CD14-positive monocyte (primary cell): ENCODE measurements at regions not wholly inside any gene's neighbourhood (a gene's known extent, or its start where the extent isn't known, plus 50 kb on each side); places are given as distances from the start of the nearest gene placed in this dataset.

Experiments used
- DNase-seq, 3 donors: peaks; one replicate each; pipeline ENCODE4 v3.0.0-alpha.2; 2011 to 2022
- H2AFZ ChIP-seq: 2 replicates; pipeline ENCODE4 v1.6.0; 2012; ENCODE audit warnings: mild to moderate bottlenecking, low read depth, low read length, inconsistent platforms; ENCODE audit not compliant: insufficient read depth, poor library complexity, severe bottlenecking
- H3K27ac ChIP-seq, 2 donors: 1 replicate in 1 of 2; 2 replicates in 1 of 2; pipeline ENCODE4 v1.5.1; 2012 to 2013; ENCODE audit warnings: low read length in 2 of 2, control low read depth in 1 of 2, inconsistent platforms in 1 of 2, low read depth in 1 of 2, mild to moderate bottlenecking in 1 of 2
- H3K27me3 ChIP-seq, 2 donors: one replicate each; pipeline versions ENCODE4 v1.6.0 to v1.6.1; 2011 to 2013; ENCODE audit warnings: low read length in 2 of 2; ENCODE audit not compliant: control insufficient read depth in 2 of 2, insufficient read depth in 2 of 2
- H3K36me3 ChIP-seq, 2 donors: replicated peaks in 1 of 2; 1 replicate in 1 of 2; 2 replicates in 1 of 2; pipeline versions ENCODE4 v1.5.1 to v1.6.1; 2012 to 2013; ENCODE audit warnings: low read length in 2 of 2, control low read depth in 1 of 2, inconsistent platforms in 1 of 2, mild to moderate bottlenecking in 1 of 2; ENCODE audit not compliant: insufficient read depth in 2 of 2, control insufficient read depth in 1 of 2
- H3K4me1 ChIP-seq, 2 donors: 1 replicate in 1 of 2; 2 replicates in 1 of 2; pipeline versions ENCODE4 v1.5.1 to v1.6.1; 2012 to 2013; ENCODE audit warnings: low read length in 2 of 2, control low read depth in 1 of 2, inconsistent platforms in 1 of 2, mild to moderate bottlenecking in 1 of 2, moderate library complexity in 1 of 2; ENCODE audit not compliant: insufficient read depth in 2 of 2, control insufficient read depth in 1 of 2
- H3K4me2 ChIP-seq: replicated peaks from 2 replicates; pipeline ENCODE3; 2012; ENCODE audit warnings: low read length, moderate library complexity, mild to moderate bottlenecking; ENCODE audit not compliant: poor library complexity, severe bottlenecking; ENCODE audit errors: extremely low read depth
- H3K4me3 ChIP-seq, 3 experiments: fragments of 200-600 bp in 1 of 3; sonication (generic) in 1 of 3; replicated peaks in 1 of 3; 1 replicate in 2 of 3; 2 replicates in 1 of 3; pipeline ENCODE4 v1.5.1; 2011 to 2013; ENCODE audit warnings: low read length in 3 of 3, mild to moderate bottlenecking in 3 of 3, control low read depth in 2 of 3, low read depth in 2 of 3, inconsistent platforms in 1 of 3, moderate library complexity in 1 of 3
- H3K79me2 ChIP-seq: 2 replicates; pipeline ENCODE4 v1.6.0; 2012; ENCODE audit warnings: mild to moderate bottlenecking, control low read depth, inconsistent platforms, low read length, moderate library complexity; ENCODE audit not compliant: insufficient read depth
- H3K9ac ChIP-seq: 2 replicates; pipeline ENCODE4 v1.6.0; 2017; ENCODE audit warnings: low read length, mild to moderate bottlenecking; ENCODE audit not compliant: insufficient read depth, poor library complexity, severe bottlenecking
- H3K9me3 ChIP-seq, 2 donors: replicated peaks in 1 of 2; 1 replicate in 1 of 2; 2 replicates in 1 of 2; pipeline versions ENCODE4 v1.5.1 to v1.6.1; 2012 to 2013; ENCODE audit warnings: low read length in 2 of 2, control low read depth in 1 of 2; ENCODE audit not compliant: control insufficient read depth in 1 of 2, insufficient read depth in 1 of 2
- H4K20me1 ChIP-seq: 2 replicates; pipeline ENCODE4 v1.6.0; 2012; ENCODE audit warnings: mild to moderate bottlenecking, low read length, control low read depth, moderate library complexity; ENCODE audit not compliant: insufficient read depth
- H3K27ac Mint-ChIP-seq, 7 donors: one replicate each; pipeline ENCODE4 v1.8.0; 2020; ENCODE audit warnings: mild to moderate bottlenecking in 7 of 7, mixed read lengths in 7 of 7, moderate library complexity in 6 of 7, inconsistent platforms in 2 of 7
- H3K27me3 Mint-ChIP-seq, 3 donors: one replicate each; pipeline ENCODE4 v1.8.0; 2021 to 2022; ENCODE audit warnings: low read depth in 3 of 3, mild to moderate bottlenecking in 3 of 3, mixed read lengths in 3 of 3, moderate library complexity in 3 of 3, inconsistent platforms in 1 of 3
- H3K36me3 Mint-ChIP-seq, 2 donors: one replicate each; pipeline ENCODE4 v1.8.0; 2020; ENCODE audit warnings: mixed read lengths in 2 of 2, inconsistent platforms in 1 of 2, mild to moderate bottlenecking in 1 of 2
- H3K4me1 Mint-ChIP-seq: one replicate; pipeline ENCODE4 v1.8.0; 2020; ENCODE audit warnings: mild to moderate bottlenecking, mixed read lengths
- H3K4me3 Mint-ChIP-seq, 2 donors: one replicate each; pipeline ENCODE4 v1.8.0; 2020; ENCODE audit warnings: mild to moderate bottlenecking in 2 of 2, mixed read lengths in 2 of 2, moderate library complexity in 1 of 2
- H3K9me3 Mint-ChIP-seq, 7 donors: one replicate each; pipeline ENCODE4 v1.8.0; 2020 to 2022; ENCODE audit warnings: mixed read lengths in 7 of 7, mild to moderate bottlenecking in 6 of 7, moderate library complexity in 6 of 7, inconsistent platforms in 2 of 7
- WGBS: methylation state at CpG from one replicate; pipeline ENCODE4 v1.1.5; 2013; ENCODE audit warnings: missing lambda C conversion rate; ENCODE audit not compliant: insufficient coverage; 5-methylcytosine and 5-hydroxymethylcytosine counted together
- intact Hi-C, 2 donors: fragments of 100-400 bp; cut with micrococcal nuclease; formaldehyde crosslinking; loops; one replicate each; pipeline versions ENCODE4 v1.15.0 to v1.15.1; 2023
- TF ChIP-seq, protein P1 (sequence below): fragments of 200-600 bp; IDR thresholded peaks from one replicate; pipeline ENCODE4 v1.8.0; 2022; ENCODE audit warnings: antibody characterized with exemption, mild to moderate bottlenecking

DNA sequence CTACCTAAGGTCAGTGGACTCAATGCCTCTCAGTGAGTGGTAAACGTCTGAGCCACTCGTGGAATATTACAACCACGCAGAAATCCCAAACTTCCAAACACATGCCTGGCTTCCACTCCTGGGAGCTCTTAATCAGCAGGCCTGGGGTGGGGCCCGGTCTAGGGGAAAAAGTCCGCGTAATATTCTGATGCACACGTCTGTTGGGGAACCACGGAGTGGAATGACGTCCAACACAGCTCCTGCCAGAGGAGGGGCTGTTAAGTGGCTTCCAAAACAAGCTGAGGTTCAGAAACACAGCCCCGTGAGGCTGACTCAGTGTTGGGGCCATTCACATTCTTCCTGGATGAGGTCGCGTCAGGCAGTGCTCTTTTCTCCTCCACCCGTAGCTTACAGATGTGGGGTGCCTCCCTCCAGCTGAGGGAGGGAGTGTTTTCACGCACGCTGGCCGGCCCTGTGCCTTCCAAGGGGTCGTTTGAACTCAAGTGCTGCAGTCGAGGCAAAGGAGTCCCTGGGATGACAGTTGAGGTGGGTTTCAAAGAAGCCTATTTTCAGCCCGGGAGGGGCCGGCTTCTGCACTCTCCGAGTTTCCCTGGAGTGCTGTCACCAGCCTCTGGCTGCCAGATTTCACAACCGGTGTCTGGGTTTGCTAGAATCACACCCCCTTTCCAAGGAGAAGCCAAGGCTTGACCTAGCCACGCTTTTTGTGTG, 73.1 kb downstream of the ACKR3 start:
- no peak overlapping the region for H3K9ac ChIP-seq
- Mint-ChIP-seq H3K27me3 (peaks cover 12 to 36% (median 17%) of the 10 kb centered on the region in 3 donors), H3K4me1 (no peaks in the 10 kb centered on the region), H3K27ac (no peak overlapping the region), H3K4me3 (peak overlapping the region in 1 of 2 donors; percentile 4), H3K9me3 (peaks cover 10 to 28% (median 24%) of the 10 kb centered on the region in 7 donors), H3K36me3 (no peaks in the 10 kb centered on the region)
- H3K27ac ChIP-seq: no peak overlapping the region
- no peak overlapping the region for H3K4me2 ChIP-seq
- TF ChIP-seq, protein P1, sequence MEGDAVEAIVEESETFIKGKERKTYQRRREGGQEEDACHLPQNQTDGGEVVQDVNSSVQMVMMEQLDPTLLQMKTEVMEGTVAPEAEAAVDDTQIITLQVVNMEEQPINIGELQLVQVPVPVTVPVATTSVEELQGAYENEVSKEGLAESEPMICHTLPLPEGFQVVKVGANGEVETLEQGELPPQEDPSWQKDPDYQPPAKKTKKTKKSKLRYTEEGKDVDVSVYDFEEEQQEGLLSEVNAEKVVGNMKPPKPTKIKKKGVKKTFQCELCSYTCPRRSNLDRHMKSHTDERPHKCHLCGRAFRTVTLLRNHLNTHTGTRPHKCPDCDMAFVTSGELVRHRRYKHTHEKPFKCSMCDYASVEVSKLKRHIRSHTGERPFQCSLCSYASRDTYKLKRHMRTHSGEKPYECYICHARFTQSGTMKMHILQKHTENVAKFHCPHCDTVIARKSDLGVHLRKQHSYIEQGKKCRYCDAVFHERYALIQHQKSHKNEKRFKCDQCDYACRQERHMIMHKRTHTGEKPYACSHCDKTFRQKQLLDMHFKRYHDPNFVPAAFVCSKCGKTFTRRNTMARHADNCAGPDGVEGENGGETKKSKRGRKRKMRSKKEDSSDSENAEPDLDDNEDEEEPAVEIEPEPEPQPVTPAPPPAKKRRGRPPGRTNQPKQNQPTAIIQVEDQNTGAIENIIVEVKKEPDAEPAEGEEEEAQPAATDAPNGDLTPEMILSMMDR: no peak
- peaks cover 0 to 6% of the 10 kb centered on the region in 2 donors for H3K27me3 ChIP-seq
- H3K36me3 ChIP-seq: no peaks in the 10 kb centered on the region
- H3K4me3 ChIP-seq: no peak overlapping the region
- WGBS: 70% methylated on average over 15 of the region's 23 CpGs
- no peaks in the 10 kb centered on the region for H3K4me1 ChIP-seq
- no peak overlapping the region for H2AFZ ChIP-seq
- DNase-seq: no peak
- intact Hi-C loops: no loop called here
- peaks cover 11 to 20% of the 10 kb centered on the region in 2 donors for H3K9me3 ChIP-seq
- no peaks in the 10 kb centered on the region for H3K79me2 ChIP-seq
- H4K20me1 ChIP-seq: no peaks in the 10 kb centered on the region

DNA sequence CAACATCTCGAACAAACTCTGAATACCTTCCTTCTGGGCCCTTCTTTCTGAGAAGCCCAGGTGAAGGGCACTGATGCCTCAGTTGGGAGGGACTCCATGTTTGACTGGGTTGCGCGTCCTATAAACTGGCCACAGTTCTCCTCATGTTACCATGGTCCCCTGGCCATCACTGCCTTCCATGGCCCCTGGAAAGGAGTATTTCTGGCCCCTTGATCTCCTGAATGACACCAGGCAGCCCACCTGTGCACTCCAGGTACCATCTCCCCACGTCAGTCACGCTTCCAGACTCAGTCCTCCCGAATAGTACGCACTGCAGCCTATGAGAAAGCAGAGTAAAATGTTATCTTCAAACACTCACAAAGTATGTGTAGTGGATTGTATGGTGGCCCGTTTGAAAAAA, 73.9 kb downstream of the ACKR3 start:
- peaks cover 3 to 10% of the 10 kb centered on the region in 2 donors for H3K27me3 ChIP-seq
- DNase-seq: no peak
- no peak overlapping the region for H2AFZ ChIP-seq
- H4K20me1 ChIP-seq: no peaks in the 10 kb centered on the region
- no peak overlapping the region for H3K9ac ChIP-seq
- peaks cover 11 to 20% of the 10 kb centered on the region in 2 donors for H3K9me3 ChIP-seq
- Mint-ChIP-seq H3K27me3 (peaks cover 8 to 31% (median 14%) of the 10 kb centered on the region in 3 donors), H3K9me3 (peaks cover 10 to 27% (median 24%) of the 10 kb centered on the region in 7 donors), H3K36me3 (no peaks in the 10 kb centered on the region), H3K4me3 (peak overlapping the region in 1 of 2 donors; percentile 42), H3K4me1 (no peaks in the 10 kb centered on the region), H3K27ac (peak overlapping the region in 1 of 7 donors; percentile 47)
- H3K36me3 ChIP-seq: no peaks in the 10 kb centered on the region
- H3K4me2 ChIP-seq: no peak overlapping the region
- no peak overlapping the region for H3K27ac ChIP-seq
- no peaks in the 10 kb centered on the region for H3K4me1 ChIP-seq
- 96% methylated on average over 3 of the region's 8 CpGs for WGBS
- TF ChIP-seq, protein P1: no peak
- H3K79me2 ChIP-seq: no peaks in the 10 kb centered on the region
- no peak overlapping the region for H3K4me3 ChIP-seq
- intact Hi-C loops: no loop called here
